HG02840 (cell line): ENCODE measurements at regions not wholly inside any gene's neighbourhood (a gene's known extent, or its start where the extent isn't known, plus 50 kb on each side); places are given as distances from the start of the nearest gene placed in this dataset.
"Not testable (repeated sequence)": the region's sequence is repeated elsewhere in the genome, so short reads cannot be mapped to it uniquely, and the experiment has no call there.

Source experiments
- ATAC-seq: cut with Tn5 transposase; IDR thresholded peaks from one replicate; pipeline ENCODE4 v1.9.1; 2021; ENCODE audit warnings: mild to moderate bottlenecking, moderate library complexity, moderate number of reproducible peaks; ENCODE audit not compliant: unreplicated experiment, low FRiP score

- no peak for ATAC-seq
These were observed 423.1 kb downstream of the BCOR start for GRCh38 chrX:39674490-39675161.

GRCh38 chrX:39675162-39675553 is 422.6 kb downstream of the BCOR start:
- no peak for ATAC-seq

GRCh38 chrX:39675619-39676018 is 422.1 kb downstream of the BCOR start:
- ATAC-seq = no peak

DNA sequence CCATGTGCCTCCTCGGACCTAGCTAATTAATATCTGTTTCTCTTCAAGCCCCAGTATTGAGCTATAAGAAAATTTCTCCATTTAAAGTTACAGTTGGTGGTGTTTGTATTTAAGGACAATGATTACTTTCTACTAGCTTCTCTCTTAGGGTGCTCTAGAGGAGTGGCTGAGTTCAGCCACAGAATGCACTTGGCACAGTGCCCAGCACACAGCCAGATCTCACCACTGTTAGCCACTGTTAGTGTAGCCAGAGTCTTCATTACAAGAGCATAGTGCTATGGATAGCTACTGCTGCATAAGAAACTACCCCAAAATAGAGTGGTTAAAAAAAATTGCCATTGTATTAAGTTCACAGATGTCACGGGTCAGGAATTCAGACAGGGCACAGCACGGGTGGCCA is 421.3 kb downstream of the BCOR start:
- no peak for ATAC-seq

- ATAC-seq = no peak
These were observed 420.2 kb downstream of the BCOR start for GRCh38 chrX:39677585-39677977.

DNA sequence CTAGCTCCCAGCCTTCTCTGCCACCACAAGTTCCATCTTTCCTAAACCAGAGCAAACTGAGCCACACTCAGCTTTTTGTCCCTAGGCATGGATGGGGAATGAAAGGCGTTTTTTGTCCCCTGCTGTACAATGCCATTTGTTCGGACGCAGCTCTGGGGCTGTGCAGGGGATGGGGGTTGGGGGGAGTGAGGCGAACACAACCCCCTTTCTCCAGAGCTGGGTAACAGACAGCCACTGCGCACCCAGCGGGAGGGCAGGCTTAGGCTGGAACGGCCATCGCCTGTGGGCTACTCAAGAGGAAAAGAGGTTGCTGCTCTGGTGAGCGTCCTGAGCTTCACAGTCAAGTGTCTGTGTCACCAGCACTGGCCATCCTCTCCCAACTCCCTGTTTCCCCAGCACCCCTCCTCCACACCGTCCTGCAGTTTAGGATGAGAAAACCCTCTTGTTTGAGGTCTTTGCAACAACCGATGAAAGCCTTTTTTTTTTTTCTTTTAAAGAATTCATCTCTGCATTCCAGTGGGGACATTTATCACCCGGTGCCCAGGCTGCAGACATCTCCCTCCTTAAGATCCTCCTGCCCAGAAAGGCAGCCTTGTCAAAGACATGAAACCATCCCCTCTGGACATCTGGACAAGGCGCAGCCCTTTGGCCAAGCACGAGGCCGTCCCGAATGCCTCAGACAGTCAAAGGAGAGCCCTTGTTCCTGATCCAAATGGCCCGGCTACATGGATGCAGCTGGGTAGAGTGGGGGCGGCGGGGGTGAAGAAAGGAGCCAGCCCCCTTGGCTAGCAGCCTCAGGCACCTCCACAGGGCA is 419.6 kb downstream of the BCOR start:
- no peak for ATAC-seq

- no peak for ATAC-seq
These were observed 418.8 kb downstream of the BCOR start for GRCh38 chrX:39678914-39679313.

GRCh38 chrX:39679497-39680157 is 418.1 kb downstream of the BCOR start:
- no peak for ATAC-seq

GRCh38 chrX:39681885-39682284 is 415.9 kb downstream of the BCOR start:
- ATAC-seq = no peak

- no peak for ATAC-seq
These were observed 415.0 kb downstream of the BCOR start for GRCh38 chrX:39682778-39683177.

- ATAC-seq = no peak
These were observed 409.6 kb downstream of the BCOR start for GRCh38 chrX:39688219-39688575.

DNA sequence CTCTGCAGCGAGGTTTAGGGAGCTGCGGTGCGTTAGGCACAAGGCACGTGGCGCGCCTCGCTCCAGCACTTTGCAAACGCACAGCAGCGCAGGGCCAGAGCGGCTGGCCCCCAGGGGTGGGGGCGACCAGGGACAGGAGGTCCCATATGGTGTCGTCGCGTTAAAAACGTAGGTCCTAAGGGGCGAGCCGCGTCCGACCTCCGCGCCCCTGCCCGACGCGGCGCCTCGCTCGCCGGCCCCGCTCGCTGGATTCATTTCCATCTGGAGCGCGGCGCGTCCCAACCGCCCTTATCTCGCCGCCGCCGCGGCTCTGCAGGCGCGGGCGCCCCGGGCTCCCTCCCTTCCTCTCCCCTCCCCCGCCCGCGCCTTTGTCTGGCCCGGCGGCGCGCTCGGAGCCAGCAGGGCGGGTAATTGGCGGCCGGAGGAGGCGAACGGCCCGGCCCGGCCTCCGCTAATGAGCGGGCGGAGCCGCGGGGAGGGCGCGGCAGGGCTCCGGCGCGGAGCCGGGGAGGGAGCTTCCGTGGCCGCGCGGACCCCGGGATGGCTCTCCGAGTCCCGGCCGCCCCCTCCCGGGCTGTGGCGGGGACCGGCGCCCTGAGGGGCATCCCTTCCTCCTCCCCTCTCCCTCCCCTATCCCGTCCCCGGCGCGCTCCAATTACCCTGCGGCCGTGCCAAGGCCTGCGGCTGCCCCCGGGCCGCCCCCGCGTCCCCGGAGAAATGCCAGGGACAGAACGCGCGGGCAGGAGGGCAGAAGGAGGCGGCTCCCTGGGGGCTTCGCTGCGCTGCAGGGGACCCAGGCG is 409.0 kb downstream of the BCOR start:
- no peak for ATAC-seq

DNA sequence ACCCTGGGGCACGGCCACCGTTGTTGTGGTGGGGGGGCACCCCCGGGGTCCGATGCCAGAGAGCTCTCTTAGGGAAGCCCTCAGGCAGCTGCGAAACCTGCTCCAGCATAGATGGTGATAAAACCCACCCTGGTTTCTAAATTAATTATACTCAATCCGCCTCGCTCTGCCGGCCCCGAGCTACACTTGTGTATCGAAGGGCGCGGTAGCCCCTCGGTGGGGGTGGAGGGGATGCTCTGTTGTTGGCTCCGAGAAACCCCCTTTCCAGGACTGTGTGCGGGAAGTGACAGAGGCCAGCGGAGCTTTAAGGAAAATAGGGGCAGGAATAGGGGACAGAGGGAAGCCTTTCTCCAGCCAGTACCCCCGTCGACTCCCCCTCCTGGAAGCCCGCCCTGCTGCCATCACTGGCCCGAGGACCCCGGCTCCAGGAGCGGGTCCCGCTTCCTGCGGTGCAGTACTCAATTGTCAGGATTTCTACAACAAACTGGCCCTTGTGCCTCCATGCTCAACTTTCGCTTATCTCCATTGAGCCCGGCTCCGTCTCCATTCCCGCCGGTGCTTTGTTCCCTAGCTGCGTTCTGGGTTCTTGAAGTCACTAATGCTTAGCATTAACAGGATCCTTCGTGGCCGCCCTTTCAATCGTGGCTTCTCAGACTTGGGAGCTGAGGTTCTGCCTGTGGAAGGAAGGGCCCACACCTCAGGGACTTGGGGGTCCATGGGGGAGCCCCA is 408.2 kb downstream of the BCOR start:
- ATAC-seq = no peak

GRCh38 chrX:39690541-39691415 is 407.0 kb downstream of the BCOR start:
- no peak for ATAC-seq

GRCh38 chrX:39691724-39692123 is 406.0 kb downstream of the BCOR start:
- ATAC-seq = no peak

DNA sequence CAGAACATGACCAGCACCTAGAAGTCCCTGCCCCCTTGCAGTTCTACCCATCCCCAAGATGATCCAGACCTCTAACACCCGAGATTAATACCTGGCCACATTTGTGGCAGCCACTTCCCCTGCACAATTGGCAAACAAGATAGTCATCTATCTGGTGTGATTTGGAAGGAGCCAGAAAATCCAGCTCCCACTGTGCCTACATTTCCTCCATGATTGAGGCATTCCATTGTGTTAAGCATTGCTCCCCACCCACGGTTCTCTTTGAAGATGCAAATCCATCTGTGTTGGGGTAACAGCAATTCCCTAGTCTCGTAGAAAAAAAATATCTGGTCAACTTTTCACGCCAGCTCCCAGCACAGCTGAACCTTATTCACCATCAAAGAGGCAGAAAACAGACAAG is 405.0 kb downstream of the BCOR start:
- ATAC-seq = no peak

DNA sequence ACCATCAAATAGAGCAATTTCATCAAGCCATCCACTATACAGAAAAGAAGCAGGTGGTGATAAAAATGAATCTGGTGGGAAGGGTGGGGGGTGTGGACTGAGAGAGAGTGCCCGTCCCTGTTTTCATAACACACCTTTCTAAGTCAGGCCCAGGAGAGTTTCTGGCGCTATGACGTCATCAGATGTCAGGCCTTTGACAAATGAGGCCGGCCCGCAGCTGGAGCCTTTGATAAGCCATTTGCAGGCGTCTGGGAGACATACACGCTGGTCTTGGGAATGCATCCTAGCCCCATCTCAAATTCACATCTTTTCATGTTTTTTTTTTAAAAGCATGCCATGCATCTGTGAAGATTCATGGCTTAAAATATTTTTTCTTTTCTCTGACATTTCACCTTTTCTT is 404.5 kb downstream of the BCOR start:
- no peak for ATAC-seq

GRCh38 chrX:39702636-39703035 is 395.1 kb downstream of the BCOR start:
- not testable (repeated sequence) for ATAC-seq

- ATAC-seq = no peak
These were observed 394.5 kb downstream of the BCOR start for GRCh38 chrX:39703307-39703706.
